ENCODE measurements at regions not wholly inside any gene's neighbourhood (a gene's known extent, or its start where the extent isn't known, plus 50 kb on each side); places are given as distances from the start of the nearest gene placed in this dataset.

DNA sequence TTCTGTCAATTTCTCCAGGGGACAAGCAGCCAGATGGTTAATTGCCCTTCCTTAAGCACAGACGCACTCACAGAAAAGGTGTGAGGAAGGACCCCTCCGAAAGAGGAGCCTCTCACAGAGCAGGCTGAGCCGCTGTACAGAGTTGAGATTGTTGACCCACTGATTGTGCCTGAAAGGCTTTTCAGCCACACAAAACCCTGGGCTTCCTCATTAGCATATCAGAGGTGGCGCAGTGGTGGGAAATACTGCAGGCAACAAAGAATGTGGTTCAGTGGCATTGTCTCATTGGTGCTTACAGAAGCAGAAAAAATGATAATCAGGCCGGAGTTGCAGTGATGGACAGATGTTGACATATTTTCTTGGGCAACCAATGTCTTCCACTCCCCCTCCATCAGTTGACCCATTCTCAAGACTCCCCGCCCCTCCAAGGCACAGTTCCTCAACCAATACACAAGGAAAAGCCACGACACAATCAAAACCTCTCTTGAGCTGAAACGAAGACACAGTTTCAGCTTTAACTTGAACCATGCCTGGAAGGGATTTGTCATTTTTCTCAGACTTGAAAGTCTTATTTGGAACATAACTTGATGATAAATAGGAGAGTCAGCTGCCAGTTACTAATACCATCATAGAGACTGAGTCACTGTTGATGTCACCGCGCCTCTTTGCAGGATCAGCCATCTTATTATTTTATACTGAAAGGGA lies 53.1 kb downstream of the ATXN3L start:
- Histone ChIP-seq H3K4me3 (no peak overlapping the region), H3K9me3 (no peaks in the 10 kb centered on the region), H3K36me3 (no peaks in the 10 kb centered on the region), H3K27me3 (no peaks in the 10 kb centered on the region)
- DNase-seq, result peak; percentile 5

DNA sequence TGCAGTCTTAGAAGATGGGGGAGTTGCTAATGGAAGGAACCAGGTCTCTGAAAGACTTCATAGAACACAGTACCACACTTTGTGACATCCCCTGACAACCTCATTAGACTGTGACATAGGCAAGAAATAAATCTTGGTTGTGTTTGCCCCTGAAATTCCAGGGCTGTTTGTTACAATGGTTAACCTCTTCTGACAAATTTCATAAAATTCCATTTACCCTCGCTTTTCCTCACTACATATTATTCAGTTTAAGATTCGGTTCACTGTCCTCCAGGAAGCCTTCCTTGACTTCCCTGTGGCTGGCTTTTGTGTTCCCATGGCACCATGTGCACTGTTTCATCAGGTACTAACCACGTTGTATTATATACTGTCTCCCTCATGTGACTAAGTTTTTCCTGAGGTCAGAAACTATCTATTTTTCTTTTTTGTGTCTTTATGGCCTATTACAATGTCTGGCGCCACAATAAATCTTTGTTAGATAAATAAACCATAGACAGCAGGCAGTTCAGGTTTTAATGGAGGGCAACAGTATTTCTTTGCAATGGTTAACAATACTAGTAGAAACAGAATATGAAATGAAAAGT lies 54.2 kb downstream of the ATXN3L start:
- no peaks in the 10 kb centered on the region for H3K27me3 ChIP-seq
- H3K36me3 ChIP-seq, result no peaks in the 10 kb centered on the region
- no peak overlapping the region for H3K4me3 ChIP-seq
- DNase-seq, result no peak
- H3K9me3 ChIP-seq, result no peaks in the 10 kb centered on the region

DNA sequence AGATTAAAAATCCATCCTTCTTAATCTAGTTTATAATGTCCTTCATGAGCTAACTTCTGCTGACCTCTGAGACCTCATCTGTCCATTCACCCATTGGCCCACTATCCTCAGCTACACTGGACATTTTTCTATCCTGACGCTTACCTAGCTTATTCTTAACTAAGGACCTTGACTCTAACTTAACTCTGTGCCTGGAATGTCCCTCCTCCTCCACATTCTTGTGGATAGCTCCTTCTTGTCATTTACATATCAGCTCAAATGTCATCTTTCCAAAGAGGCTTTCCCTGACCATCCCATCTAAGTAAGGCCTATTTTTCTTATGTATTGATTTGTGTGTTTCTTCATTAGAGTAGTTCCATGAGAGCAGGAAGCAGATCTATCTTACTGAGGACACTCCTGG lies 54.7 kb downstream of the ATXN3L start:
- Histone ChIP-seq H3K9me3 (no peaks in the 10 kb centered on the region), H3K36me3 (no peaks in the 10 kb centered on the region), H3K27me3 (no peaks in the 10 kb centered on the region), H3K4me3 (no peak overlapping the region)
- DNase-seq, result no peak

DNA sequence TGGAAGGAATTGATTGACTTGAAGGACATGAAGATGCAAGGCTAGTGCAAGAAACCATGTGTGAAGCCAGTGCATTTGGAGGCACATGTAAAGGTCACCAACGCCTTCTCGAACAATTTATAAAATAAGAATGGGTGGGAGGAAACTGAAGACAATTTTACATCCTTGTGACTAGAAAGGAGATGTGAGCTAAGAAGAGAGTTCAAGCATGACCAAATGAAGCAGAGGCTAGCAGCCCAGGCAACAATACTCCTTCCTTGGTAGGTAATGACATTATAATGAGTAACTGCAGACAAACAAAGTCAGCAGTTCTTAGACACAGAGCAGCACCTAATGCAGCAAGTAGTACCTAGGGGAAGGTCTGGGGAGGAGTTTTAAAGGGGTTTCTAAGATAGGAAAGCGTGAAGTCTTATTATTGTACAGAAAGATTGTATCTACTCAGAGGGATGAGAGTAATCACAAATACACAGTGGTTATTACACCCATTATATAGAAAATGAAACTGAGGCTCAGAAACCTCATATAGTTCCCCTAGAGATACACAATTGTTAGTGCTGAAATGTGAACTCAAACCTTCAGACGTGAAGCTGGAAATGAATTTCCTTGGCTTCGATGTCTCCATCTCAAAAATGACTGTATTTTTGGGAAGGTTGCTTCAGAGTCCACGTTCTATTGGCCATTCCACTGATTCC lies 56.1 kb downstream of the ATXN3L start:
- H3K4me3 ChIP-seq, result no peak overlapping the region
- H3K9me3 ChIP-seq, result no peaks in the 10 kb centered on the region
- H3K27me3 ChIP-seq, result no peaks in the 10 kb centered on the region
- H3K36me3 ChIP-seq, result no peaks in the 10 kb centered on the region
- no peak for DNase-seq

DNA sequence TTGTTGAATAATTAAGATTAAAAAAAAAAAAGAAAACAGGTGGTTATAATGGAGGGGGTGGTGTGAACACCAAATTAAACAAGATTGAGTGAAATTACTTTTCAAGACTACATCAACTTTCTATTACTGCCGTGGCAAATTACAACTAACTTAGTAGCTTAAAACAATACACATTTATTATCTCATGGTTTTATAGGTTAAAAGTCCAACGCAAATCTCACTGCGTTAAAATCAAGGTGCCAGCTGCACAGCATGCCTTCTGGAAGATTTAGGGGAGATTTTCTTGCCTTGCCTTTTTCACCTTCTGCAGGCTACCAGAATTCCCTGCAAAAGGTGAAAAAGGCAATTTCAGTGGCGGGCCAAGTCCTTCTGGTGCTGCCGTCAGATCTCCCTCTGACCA lies 58.5 kb downstream of the ATXN3L start:
- Histone ChIP-seq H3K4me3 (no peak overlapping the region), H3K9me3 (no peaks in the 10 kb centered on the region), H3K27me3 (no peaks in the 10 kb centered on the region), H3K36me3 (no peaks in the 10 kb centered on the region)
- no peak for DNase-seq

DNA sequence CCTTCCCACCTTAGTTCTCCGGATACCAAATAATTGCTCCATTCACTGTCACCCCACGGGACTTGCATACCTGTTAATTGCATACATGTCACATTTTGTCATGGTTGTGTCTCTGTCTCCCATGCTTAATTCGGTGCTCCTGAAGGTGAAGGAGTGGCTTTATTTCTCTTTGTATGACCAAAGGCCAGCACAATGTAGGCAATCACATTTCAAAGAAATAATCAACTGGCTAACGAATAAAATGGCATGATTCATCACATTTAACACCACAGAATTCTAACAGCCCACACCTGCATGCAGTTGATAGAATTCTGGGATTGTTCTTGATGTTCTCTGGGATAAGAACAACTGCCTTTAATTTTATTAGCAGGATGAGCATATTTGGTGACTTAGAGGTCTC lies 59.3 kb downstream of the ATXN3L start:
- Histone ChIP-seq H3K36me3 (no peaks in the 10 kb centered on the region), H3K4me3 (no peak overlapping the region), H3K9me3 (no peaks in the 10 kb centered on the region), H3K27me3 (no peaks in the 10 kb centered on the region)
- DNase-seq, result no peak

DNA sequence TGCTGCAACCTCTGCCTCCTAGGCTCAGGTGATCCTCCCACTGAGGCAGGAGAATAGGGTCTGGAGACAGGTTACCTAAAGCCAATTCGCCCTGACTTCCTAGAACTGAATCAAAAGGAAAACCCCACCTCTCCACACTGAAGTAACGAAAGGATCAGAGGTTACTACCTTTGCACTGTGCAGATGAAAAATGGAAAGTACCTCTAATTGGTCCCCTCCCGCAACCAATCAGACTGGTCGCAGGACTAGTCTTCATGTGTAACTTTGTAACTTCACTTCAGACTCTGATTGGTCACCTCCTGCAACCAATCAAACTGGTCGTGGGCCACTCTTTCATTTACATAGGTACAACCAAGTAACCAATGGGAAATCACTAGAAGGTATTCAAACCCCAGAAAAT lies 61.1 kb downstream of the ATXN3L start:
- Histone ChIP-seq H3K27me3 (no peaks in the 10 kb centered on the region), H3K9me3 (no peaks in the 10 kb centered on the region), H3K4me3 (no peak overlapping the region), H3K36me3 (no peaks in the 10 kb centered on the region)
- DNase-seq, result no peak

DNA sequence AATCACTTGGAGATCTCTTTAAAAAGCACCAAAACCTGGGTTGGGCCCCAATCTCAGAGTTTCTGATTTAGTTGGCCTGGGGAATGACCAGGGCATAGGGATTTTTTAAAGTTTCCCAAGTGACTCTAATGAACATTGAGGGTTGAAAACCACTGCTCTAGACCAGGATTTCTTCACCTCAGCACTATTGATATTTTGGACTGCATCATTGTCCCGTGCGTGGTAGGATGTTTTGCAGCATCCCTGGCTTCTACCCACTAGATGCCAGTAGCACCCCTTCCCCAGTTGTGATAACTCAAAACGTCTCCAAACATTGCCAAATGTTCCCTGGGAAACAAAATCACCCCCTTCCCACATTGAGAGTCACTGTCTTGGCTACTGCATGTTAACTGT lies 61.8 kb downstream of the ATXN3L start:
- Histone ChIP-seq H3K27me3 (no peaks in the 10 kb centered on the region), H3K36me3 (no peaks in the 10 kb centered on the region), H3K9me3 (no peaks in the 10 kb centered on the region), H3K4me3 (no peak overlapping the region)
- no peak for DNase-seq

DNA sequence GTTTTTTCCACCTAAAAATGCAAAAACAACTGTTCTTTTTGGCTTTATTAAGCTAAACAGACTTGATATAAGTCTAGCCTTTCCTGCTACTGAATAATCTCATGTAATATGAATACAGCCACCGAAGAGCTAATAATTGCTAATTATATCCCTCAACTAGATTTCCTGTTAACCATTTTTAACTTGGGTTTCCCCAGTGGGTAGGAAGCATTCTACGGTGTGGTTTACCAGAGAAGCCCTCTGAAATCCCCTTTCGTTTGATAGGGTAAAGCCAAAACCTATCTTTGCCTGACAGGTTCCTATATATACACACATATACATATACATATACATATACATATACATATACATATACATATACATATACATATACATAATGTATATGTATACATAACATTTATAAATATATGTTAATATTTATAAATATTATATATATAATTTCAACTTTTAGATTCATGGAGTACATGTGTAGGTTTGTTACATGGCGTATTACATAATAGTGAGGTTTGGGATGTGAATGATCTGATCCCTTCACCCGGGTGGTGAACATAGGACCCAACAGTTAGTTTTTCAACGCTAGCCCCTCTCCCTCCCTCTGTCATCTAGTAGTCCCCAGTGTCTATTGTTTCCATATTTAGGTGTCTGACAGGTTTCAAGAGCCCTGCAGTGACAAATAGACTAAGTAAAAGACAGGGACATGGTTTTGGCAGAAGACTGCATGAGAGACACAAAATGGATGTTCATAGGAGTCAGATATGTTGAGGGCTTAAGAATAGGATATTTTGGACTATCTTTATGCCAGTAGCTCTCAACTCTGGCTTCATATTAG lies 62.4 kb downstream of the ATXN3L start:
- no peak for DNase-seq
- no peaks in the 10 kb centered on the region for H3K27me3 ChIP-seq
- H3K9me3 ChIP-seq, result no peaks in the 10 kb centered on the region
- no peak overlapping the region for H3K4me3 ChIP-seq
- no peaks in the 10 kb centered on the region for H3K36me3 ChIP-seq

DNA sequence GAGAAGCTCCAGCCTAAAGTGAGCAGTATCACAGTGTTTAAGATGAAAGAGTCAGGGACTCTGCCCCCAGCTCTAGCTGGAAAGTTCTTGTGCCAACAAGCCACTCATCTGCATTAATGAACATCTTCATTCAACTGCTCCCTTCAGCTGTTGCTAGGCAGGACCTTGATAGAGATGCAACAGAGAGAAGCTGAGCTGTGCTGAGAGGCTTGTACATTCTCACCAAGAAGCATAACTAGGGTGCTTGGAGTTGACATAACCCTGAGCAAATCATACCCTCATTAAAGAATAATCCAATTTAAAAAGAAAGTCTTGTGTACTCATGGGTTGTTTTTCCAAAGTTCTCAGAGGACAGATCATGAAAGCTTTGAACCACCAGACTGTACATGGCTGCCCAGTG lies 63.2 kb downstream of the ATXN3L start:
- no peaks in the 10 kb centered on the region for H3K27me3 ChIP-seq

DNA sequence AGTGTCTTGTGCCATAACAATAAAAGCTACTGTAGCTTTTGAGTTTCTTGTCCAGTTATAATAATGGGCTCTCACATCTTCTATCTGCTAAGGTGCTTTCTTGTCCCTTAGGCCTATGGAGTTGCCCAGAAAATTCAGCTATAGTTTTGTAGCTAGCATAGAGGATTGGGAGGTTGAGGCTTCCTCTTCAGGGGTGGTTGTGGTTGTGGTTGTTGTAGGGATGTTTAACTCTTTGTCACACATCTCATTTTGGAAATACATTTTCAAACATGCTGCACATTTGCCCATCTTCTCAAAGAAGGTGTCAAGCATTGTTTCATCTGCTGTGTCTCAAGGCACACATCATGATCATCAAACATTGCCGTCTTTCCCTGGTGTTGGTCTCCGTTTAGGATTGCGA lies 65.0 kb downstream of the ATXN3L start:
- no peak overlapping the region for H3K4me3 ChIP-seq
- no peak for DNase-seq

More for the DNA sequence above, 63.2 kb downstream of the ATXN3L start:
- DNase-seq, result no peak
- no peak overlapping the region for H3K4me3 ChIP-seq
- H3K9me3 ChIP-seq, result no peaks in the 10 kb centered on the region
- no peaks in the 10 kb centered on the region for H3K36me3 ChIP-seq

DNA sequence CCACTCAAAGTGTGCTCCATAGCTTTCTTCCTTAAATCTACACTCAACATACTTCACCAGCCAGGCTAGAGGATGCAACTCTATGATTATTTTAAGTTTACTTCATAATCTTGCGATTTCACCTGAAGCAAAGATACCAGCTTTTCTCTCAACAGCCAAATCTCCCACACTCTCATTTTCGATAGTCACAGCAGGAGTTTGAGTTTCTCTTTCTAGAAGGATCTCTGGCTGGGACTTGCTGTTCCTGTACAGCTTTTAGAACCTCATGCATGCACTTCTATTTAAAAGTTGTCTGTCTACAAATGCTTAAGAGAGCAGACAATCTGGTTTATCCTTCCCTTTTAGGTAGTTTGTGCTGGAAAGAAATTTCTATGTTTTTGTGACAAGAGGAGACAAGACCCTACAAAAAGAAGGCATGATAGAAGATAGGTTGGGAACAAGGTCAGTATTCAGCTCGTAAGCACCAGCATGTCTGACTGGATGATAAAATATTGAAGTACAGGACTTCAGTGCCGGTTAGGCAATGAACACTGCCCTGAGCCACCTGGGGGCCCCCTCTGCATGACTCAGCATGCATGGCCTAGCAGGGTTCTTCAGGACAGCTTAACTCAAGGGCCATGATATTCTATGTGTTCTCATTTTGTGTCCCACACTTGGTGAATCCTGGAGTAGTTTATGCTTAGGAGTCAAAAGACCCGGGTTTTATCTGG lies 65.6 kb downstream of the ATXN3L start:
- peak; percentile 9 for DNase-seq

More for the DNA sequence above, 65.0 kb downstream of the ATXN3L start:
- no peaks in the 10 kb centered on the region for H3K9me3 ChIP-seq
- no peaks in the 10 kb centered on the region for H3K27me3 ChIP-seq
- no peaks in the 10 kb centered on the region for H3K36me3 ChIP-seq

DNA sequence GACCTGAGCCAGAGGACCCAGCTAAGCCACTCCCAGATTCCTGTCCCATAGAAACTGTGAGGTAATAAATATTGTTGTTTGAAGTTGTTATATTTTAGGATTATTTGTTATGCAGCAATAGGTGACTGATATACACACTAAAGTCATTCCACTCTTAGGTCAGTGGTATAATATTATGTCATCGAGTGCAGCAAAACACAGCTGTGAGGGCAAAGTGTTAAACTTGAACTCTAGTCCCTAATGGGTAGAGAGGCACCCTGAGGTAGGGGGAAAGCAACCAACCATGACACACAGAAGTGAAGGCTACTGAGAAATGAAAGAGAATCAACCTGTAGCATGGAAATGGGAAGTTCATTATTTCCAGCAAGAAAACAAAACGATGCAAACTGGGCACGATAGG lies 66.6 kb downstream of the ATXN3L start:
- Histone ChIP-seq H3K27me3 (no peaks in the 10 kb centered on the region), H3K4me3 (no peak overlapping the region), H3K9me3 (no peaks in the 10 kb centered on the region), H3K36me3 (no peaks in the 10 kb centered on the region)
- no peak for DNase-seq

More for the DNA sequence above, 65.6 kb downstream of the ATXN3L start:
- no peaks in the 10 kb centered on the region for H3K36me3 ChIP-seq
- H3K9me3 ChIP-seq, result no peaks in the 10 kb centered on the region
- no peak overlapping the region for H3K4me3 ChIP-seq
- no peaks in the 10 kb centered on the region for H3K27me3 ChIP-seq

DNA sequence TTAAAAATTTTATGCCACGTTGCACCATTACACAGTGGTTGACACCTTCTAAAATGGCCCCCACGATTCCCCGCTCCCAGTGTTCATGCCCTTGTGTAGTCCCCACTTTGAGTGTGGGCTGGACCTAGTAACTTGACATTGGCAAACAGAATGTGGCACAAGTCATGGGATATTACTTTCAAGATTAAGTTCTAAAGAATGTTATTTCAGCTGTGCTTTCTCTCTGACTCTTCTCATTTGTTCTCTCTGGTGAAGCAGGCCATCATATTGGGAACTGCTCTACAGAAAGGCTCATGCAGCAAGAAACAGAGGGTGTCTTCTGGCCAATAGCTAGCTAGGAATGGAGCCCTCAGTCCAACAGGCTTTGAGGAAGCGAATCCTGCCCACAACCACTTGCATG lies 67.1 kb downstream of the ATXN3L start:
- Histone ChIP-seq H3K4me3 (no peak overlapping the region), H3K36me3 (no peaks in the 10 kb centered on the region), H3K9me3 (no peaks in the 10 kb centered on the region), H3K27me3 (no peaks in the 10 kb centered on the region)
- DNase-seq, result no peak

DNA sequence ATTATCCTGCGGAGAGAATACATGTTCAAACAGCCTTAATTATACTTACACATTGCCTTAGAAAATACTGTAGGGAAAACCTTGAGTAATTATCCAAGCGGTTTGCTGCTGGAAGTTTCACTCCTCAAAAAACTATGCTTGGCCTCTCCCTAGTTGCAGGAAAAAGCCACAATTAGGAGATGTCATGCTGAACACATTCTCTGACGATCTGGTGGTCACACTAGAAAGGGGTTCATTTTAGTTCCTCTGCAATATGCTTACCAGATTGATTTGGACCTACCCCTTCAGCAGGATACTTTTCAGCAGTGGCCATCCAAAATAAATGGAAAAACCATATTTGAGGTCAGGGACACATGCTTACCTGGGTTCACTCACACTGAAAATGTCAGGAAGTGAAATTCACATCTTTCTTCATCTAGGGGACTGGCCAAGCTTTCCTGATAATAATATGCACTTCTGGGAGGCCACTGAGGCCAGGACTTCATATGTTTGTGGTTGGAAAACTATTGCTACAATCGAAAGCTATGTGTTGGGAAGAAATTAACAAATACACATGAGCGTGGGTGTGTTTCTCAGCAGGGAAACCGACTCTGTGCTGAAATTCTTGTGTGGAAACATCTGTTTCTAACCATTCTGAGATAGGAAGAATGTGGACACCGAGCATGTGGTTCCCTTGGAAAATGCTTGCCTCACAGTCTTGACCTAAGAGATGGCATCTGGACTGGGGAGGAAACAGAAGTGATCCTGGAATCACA lies 68.8 kb downstream of the ATXN3L start:
- Histone ChIP-seq H3K27me3 (no peaks in the 10 kb centered on the region), H3K4me3 (no peak overlapping the region), H3K9me3 (no peaks in the 10 kb centered on the region), H3K36me3 (no peaks in the 10 kb centered on the region)
- no peak for DNase-seq

DNA sequence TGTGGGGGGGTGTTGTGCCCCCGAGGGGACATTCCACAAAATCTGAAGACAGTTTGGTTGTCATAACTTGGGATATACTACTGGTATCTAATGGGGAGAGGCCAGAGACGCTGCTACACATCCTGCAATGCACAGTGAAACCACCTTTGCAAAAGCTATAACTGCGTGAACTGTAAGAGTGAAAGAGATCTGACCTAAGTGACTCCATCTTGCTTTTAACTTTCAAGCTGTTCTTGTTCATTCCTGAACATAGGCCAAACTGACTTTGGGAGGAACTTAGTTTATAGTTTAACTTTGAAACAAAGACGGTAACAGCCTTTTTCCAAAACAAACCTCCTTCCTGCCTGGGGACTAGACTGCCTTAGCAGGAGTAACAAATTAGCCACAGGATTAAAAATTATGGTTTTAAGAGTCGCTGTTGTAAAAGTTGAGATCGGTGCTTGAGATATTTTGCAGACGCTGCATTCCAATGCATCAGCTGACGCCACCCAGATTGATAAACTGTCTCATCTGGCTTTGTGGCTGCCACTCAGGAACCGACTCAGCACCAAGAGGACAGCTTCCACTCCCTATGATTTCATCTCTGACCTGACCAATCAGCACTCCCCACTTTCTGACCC lies 70.9 kb downstream of the ATXN3L start:
- H3K4me3 ChIP-seq, result no peak overlapping the region
- DNase-seq, result no peak
- H3K27me3 ChIP-seq, result no peaks in the 10 kb centered on the region
- H3K36me3 ChIP-seq, result no peaks in the 10 kb centered on the region
- H3K9me3 ChIP-seq, result no peaks in the 10 kb centered on the region

All from MG63 (cell line).